Epidermal melanocyte (primary cell): ENCODE measurements at regions not wholly inside any gene's neighbourhood (a gene's known extent, or its start where the extent isn't known, plus 50 kb on each side); places are given as distances from the start of the nearest gene placed in this dataset.

Source experiments
- DNase-seq: peaks from one replicate; pipeline ENCODE4 v3.0.0; 2011; ENCODE audit warnings: low spot score; ENCODE audit not compliant: insufficient read length

GRCh38 chr3:159807137-159808040 lies 181.2 kb upstream of the IL12A start:
- DNase-seq = no peak

GRCh38 chr3:159813822-159814531 lies 174.7 kb upstream of the IL12A start:
- DNase-seq = peak; percentile 63

- DNase-seq = no peak
These were observed 172.1 kb upstream of the IL12A start for GRCh38 chr3:159816512-159816911.

GRCh38 chr3:159817126-159817525 lies 171.5 kb upstream of the IL12A start:
- no peak for DNase-seq

GRCh38 chr3:159817571-159817970 lies 171.1 kb upstream of the IL12A start:
- DNase-seq = no peak

GRCh38 chr3:159818399-159818798 lies 170.2 kb upstream of the IL12A start:
- no peak for DNase-seq

GRCh38 chr3:159818997-159819500 lies 169.6 kb upstream of the IL12A start:
- no peak for DNase-seq

GRCh38 chr3:159819676-159820075 lies 169.0 kb upstream of the IL12A start:
- DNase-seq = no peak

- no peak for DNase-seq
These were observed 167.5 kb upstream of the IL12A start for GRCh38 chr3:159821110-159821509.

- DNase-seq = no peak
These were observed 166.9 kb upstream of the IL12A start for GRCh38 chr3:159821736-159822135.

GRCh38 chr3:159823780-159824179 lies 164.9 kb upstream of the IL12A start:
- no peak for DNase-seq

- DNase-seq = peak; percentile 78
These were observed 164.3 kb upstream of the IL12A start for GRCh38 chr3:159824333-159824732.

- no peak for DNase-seq
These were observed 163.3 kb upstream of the IL12A start for GRCh38 chr3:159825216-159825854.

- no peak for DNase-seq
These were observed 160.1 kb upstream of the IL12A start for GRCh38 chr3:159828542-159828943.

- no peak for DNase-seq
These were observed 159.6 kb upstream of the IL12A start for GRCh38 chr3:159829056-159829455.

- DNase-seq = no peak
These were observed 159.0 kb upstream of the IL12A start for GRCh38 chr3:159829539-159830227.

GRCh38 chr3:159830523-159831154 lies 158.0 kb upstream of the IL12A start:
- no peak for DNase-seq

- DNase-seq = no peak
These were observed 157.2 kb upstream of the IL12A start for GRCh38 chr3:159831466-159831865.

GRCh38 chr3:159832024-159832423 lies 156.6 kb upstream of the IL12A start:
- DNase-seq = no peak

GRCh38 chr3:159835126-159835525 lies 153.5 kb upstream of the IL12A start:
- no peak for DNase-seq

GRCh38 chr3:159837725-159838124 lies 150.9 kb upstream of the IL12A start:
- no peak for DNase-seq
